MM.1S (cell line): ENCODE measurements at regions not wholly inside any gene's neighbourhood (a gene's known extent, or its start where the extent isn't known, plus 50 kb on each side); places are given as distances from the start of the nearest gene placed in this dataset.

Source experiments
- DNase-seq: peaks from one replicate; pipeline ENCODE4 v3.0.0-alpha.2; 2015
- H2AFZ ChIP-seq: fragments of 300-600 bp; sonication (generic); 2 replicates; pipeline ENCODE4 v1.6.0; 2016; ENCODE audit warnings: antibody characterized with exemption, low read length
- H3F3A ChIP-seq: fragments of 300-600 bp; sonication (generic); 2 replicates; pipeline ENCODE4 v1.6.1; 2016; ENCODE audit warnings: mild to moderate bottlenecking, antibody characterized with exemption, low read length, moderate library complexity, mixed read lengths; ENCODE audit not compliant: insufficient read depth
- H3K27ac ChIP-seq: fragments of 300-600 bp; sonication (generic); 2 replicates; pipeline ENCODE4 v1.5.1; 2016; ENCODE audit warnings: mild to moderate bottlenecking, low read length
- H3K27me3 ChIP-seq: fragments of 300-600 bp; sonication (generic); replicated peaks from 2 replicates; pipeline ENCODE4 v1.6.0; 2016; ENCODE audit warnings: low read length; ENCODE audit not compliant: insufficient read depth
- H3K36me3 ChIP-seq: fragments of 300-600 bp; sonication (generic); replicated peaks from 2 replicates; pipeline ENCODE4 v1.6.1; 2016; ENCODE audit warnings: mild to moderate bottlenecking, low read length, mixed read lengths; ENCODE audit not compliant: insufficient read depth
- H3K4me1 ChIP-seq: fragments of 300-600 bp; sonication (generic); 2 replicates; pipeline ENCODE4 v1.6.1; 2016; ENCODE audit warnings: low read length, mixed read lengths
- H3K4me2 ChIP-seq: fragments of 300-600 bp; sonication (generic); 2 replicates; pipeline ENCODE4 v1.6.0; 2016; ENCODE audit warnings: low read depth, low read length
- H3K4me3 ChIP-seq: fragments of 300-600 bp; sonication (generic); 2 replicates; pipeline ENCODE4 v1.5.1; 2016; ENCODE audit warnings: low read length, mixed read lengths
- H3K79me2 ChIP-seq: fragments of 300-600 bp; sonication (generic); 2 replicates; pipeline ENCODE4 v1.6.1; 2016; ENCODE audit warnings: mixed run types, low read length, mixed read lengths
- H3K9ac ChIP-seq: fragments of 300-600 bp; sonication (generic); 2 replicates; pipeline ENCODE4 v1.6.1; 2016; ENCODE audit warnings: low read length, mixed read lengths
- H3K9me2 ChIP-seq: fragments of 300-600 bp; sonication (generic); replicated peaks from 2 replicates; pipeline ENCODE4 v1.6.1; 2016; ENCODE audit warnings: mild to moderate bottlenecking, low read length, mixed read lengths; ENCODE audit not compliant: insufficient read depth
- H3K9me3 ChIP-seq: fragments of 300-600 bp; sonication (generic); replicated peaks from 2 replicates; pipeline ENCODE4 v1.6.1; 2016; ENCODE audit warnings: mild to moderate bottlenecking, low read length, mixed read lengths; ENCODE audit not compliant: insufficient read depth
- H4K20me1 ChIP-seq: fragments of 300-600 bp; sonication (generic); 2 replicates; pipeline ENCODE4 v1.6.1; 2016; ENCODE audit warnings: mild to moderate bottlenecking, low read length, moderate library complexity, mixed read lengths; ENCODE audit not compliant: insufficient read depth
- EZH2 ChIP-seq: fragments of 300-600 bp; sonication (generic); optimal IDR thresholded peaks from 2 replicates; pipeline ENCODE3; 2017; ENCODE audit warnings: low read depth, mild to moderate bottlenecking, antibody characterized with exemption, low read length, mixed read lengths
- EZH2phosphoT487 ChIP-seq: fragments of 300-600 bp; sonication (generic); IDR thresholded peaks from 2 replicates; pipeline ENCODE4 v1.6.1; 2018; ENCODE audit warnings: antibody characterized with exemption, low read length
- TF ChIP-seq, protein P1 (sequence below): fragments of 300-600 bp; sonication (generic); IDR thresholded peaks from 2 replicates; pipeline ENCODE4 v1.5.1; 2016; ENCODE audit warnings: antibody characterized with exemption, low read length, mixed read lengths

DNA sequence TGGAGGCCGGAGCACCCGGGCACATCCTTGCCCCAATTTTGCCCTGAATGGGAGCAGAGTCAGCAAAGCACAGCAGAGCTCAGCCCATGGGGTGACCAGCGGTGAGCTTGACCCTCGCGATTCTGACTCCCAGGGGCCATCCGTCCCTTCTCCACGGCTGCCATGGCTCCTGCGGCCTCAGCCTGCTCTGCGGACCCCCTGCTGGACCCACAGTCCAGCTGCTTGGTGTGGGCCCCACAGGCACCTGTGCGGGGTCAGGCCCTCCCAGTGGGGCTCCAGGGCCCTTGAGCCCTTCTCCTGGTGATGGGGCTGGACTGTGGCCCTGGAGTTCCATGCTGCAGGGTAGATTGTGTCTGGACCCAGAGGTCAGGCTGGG is 144.2 kb downstream of the ENGASE start:
- Histone ChIP-seq H3K9me3 (no peaks in the 10 kb centered on the region), H3K4me3 (no peak overlapping the region), H3K9ac (no peak overlapping the region), H3K4me1 (no peaks in the 10 kb centered on the region), H4K20me1 (no peaks in the 10 kb centered on the region), H3K27me3 (peaks cover 99% of the 10 kb centered on the region), H3K4me2 (no peak overlapping the region), H3K27ac (no peak overlapping the region), H3F3A (no peaks in the 10 kb centered on the region), H2AFZ (no peak overlapping the region), H3K36me3 (no peaks in the 10 kb centered on the region), H3K9me2 (no peaks in the 10 kb centered on the region), H3K79me2 (no peaks in the 10 kb centered on the region)
- TF ChIP-seq, protein P1, sequence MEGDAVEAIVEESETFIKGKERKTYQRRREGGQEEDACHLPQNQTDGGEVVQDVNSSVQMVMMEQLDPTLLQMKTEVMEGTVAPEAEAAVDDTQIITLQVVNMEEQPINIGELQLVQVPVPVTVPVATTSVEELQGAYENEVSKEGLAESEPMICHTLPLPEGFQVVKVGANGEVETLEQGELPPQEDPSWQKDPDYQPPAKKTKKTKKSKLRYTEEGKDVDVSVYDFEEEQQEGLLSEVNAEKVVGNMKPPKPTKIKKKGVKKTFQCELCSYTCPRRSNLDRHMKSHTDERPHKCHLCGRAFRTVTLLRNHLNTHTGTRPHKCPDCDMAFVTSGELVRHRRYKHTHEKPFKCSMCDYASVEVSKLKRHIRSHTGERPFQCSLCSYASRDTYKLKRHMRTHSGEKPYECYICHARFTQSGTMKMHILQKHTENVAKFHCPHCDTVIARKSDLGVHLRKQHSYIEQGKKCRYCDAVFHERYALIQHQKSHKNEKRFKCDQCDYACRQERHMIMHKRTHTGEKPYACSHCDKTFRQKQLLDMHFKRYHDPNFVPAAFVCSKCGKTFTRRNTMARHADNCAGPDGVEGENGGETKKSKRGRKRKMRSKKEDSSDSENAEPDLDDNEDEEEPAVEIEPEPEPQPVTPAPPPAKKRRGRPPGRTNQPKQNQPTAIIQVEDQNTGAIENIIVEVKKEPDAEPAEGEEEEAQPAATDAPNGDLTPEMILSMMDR: no peak
- TF ChIP-seq EZH2: no peak
- TF ChIP-seq EZH2phosphoT487: no peak
- no peak for DNase-seq

- no peak for TF ChIP-seq EZH2
- TF ChIP-seq EZH2phosphoT487: no peak
- TF ChIP-seq, protein P1: no peak
- H3K9me3 ChIP-seq: no peaks in the 10 kb centered on the region
- no peak overlapping the region for H3K27ac ChIP-seq
- no peak overlapping the region for H3K4me2 ChIP-seq
- DNase-seq: no peak
- H3F3A ChIP-seq: no peaks in the 10 kb centered on the region
- peaks cover 99% of the 10 kb centered on the region for H3K27me3 ChIP-seq
- no peaks in the 10 kb centered on the region for H4K20me1 ChIP-seq
- H2AFZ ChIP-seq: no peak overlapping the region
- no peaks in the 10 kb centered on the region for H3K9me2 ChIP-seq
- no peak overlapping the region for H3K4me3 ChIP-seq
- no peak overlapping the region for H3K9ac ChIP-seq
- H3K79me2 ChIP-seq: no peaks in the 10 kb centered on the region
- no peaks in the 10 kb centered on the region for H3K36me3 ChIP-seq
- no peaks in the 10 kb centered on the region for H3K4me1 ChIP-seq
These were observed 143.7 kb downstream of the ENGASE start for GRCh38 chr17:79218175-79218824.

- no peak overlapping the region for H2AFZ ChIP-seq
- no peak for TF ChIP-seq EZH2
- TF ChIP-seq EZH2phosphoT487: no peak
- TF ChIP-seq, protein P1: no peak
- no peaks in the 10 kb centered on the region for H3K9me3 ChIP-seq
- no peak overlapping the region for H3K9ac ChIP-seq
- no peaks in the 10 kb centered on the region for H3K79me2 ChIP-seq
- H3K27me3 ChIP-seq: peaks cover 98% of the 10 kb centered on the region
- H3K4me2 ChIP-seq: no peak overlapping the region
- DNase-seq: no peak
- no peaks in the 10 kb centered on the region for H3K9me2 ChIP-seq
- H4K20me1 ChIP-seq: no peaks in the 10 kb centered on the region
- no peaks in the 10 kb centered on the region for H3K36me3 ChIP-seq
- no peak overlapping the region for H3K4me3 ChIP-seq
- H3K4me1 ChIP-seq: no peaks in the 10 kb centered on the region
- H3F3A ChIP-seq: no peaks in the 10 kb centered on the region
- H3K27ac ChIP-seq: no peak overlapping the region
These were observed 143.0 kb downstream of the ENGASE start for GRCh38 chr17:79217473-79218135.
